ENCODE measurements at regions not wholly inside any gene's neighbourhood (a gene's known extent, or its start where the extent isn't known, plus 50 kb on each side); places are given as distances from the start of the nearest gene placed in this dataset.

- no peak for TF ChIP-seq CTCF (IDR thresholded peaks at IDR 0.05)
- TF ChIP-seq POLR2A (IDR thresholded peaks at IDR 0.05), result no peak
These were observed 306.7 kb downstream of the NFIB start for GRCh38 chr9:14007190-14007769.

Measured in uterus (tissue), 2 donors.